ENCODE measurements at regions not wholly inside any gene's neighbourhood (a gene's known extent, or its start where the extent isn't known, plus 50 kb on each side); places are given as distances from the start of the nearest gene placed in this dataset.

DNA sequence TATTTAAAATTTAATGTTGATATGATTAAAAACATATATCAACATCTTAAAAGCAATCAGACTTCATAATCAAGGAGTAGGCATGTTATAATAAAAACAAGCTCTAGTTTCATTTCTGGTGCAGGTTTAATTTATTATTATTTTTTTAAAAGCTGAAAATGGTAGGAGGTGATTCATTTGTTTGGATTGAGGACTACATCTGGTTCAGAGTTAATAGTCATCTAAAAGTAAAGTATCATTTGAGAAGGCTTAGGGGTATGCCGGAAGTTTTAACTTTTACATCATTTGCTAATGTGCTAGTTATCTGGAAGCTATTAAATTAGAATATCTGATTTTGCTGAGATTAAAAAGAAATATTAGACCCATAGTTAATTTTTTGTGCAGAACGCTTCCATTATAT, 169.5 kb upstream of the LAMA2 start:
- H3K4me3 ChIP-seq (ENCODE audit: low read depth in 1 of 3, low read length in 3 of 3) = no peak overlapping the region
- no peak overlapping the region for H3K9ac ChIP-seq (ENCODE audit: low read depth in 1 of 2, low read length in 2 of 2)
- H3K27ac ChIP-seq (ENCODE audit: low read depth in 1 of 2, low read length in 2 of 2) = no peak overlapping the region
- WGBS = 81% methylated on average over 2 of the region's 2 CpGs
- TF ChIP-seq JUND (IDR thresholded peaks at IDR 0.05) = no peak
- TF ChIP-seq SP1 (IDR thresholded peaks at IDR 0.05) = no peak
- TF ChIP-seq HNF4G (IDR thresholded peaks at IDR 0.05) = no peak
- TF ChIP-seq, protein P1, sequence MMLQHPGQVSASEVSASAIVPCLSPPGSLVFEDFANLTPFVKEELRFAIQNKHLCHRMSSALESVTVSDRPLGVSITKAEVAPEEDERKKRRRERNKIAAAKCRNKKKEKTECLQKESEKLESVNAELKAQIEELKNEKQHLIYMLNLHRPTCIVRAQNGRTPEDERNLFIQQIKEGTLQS (IDR thresholded peaks at IDR 0.05) = no peak
- TF ChIP-seq, protein P2, sequence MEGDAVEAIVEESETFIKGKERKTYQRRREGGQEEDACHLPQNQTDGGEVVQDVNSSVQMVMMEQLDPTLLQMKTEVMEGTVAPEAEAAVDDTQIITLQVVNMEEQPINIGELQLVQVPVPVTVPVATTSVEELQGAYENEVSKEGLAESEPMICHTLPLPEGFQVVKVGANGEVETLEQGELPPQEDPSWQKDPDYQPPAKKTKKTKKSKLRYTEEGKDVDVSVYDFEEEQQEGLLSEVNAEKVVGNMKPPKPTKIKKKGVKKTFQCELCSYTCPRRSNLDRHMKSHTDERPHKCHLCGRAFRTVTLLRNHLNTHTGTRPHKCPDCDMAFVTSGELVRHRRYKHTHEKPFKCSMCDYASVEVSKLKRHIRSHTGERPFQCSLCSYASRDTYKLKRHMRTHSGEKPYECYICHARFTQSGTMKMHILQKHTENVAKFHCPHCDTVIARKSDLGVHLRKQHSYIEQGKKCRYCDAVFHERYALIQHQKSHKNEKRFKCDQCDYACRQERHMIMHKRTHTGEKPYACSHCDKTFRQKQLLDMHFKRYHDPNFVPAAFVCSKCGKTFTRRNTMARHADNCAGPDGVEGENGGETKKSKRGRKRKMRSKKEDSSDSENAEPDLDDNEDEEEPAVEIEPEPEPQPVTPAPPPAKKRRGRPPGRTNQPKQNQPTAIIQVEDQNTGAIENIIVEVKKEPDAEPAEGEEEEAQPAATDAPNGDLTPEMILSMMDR (IDR thresholded peaks at IDR 0.05; ENCODE audit: low read depth, low read length, missing input control) = no peak
- TF ChIP-seq, protein P3, sequence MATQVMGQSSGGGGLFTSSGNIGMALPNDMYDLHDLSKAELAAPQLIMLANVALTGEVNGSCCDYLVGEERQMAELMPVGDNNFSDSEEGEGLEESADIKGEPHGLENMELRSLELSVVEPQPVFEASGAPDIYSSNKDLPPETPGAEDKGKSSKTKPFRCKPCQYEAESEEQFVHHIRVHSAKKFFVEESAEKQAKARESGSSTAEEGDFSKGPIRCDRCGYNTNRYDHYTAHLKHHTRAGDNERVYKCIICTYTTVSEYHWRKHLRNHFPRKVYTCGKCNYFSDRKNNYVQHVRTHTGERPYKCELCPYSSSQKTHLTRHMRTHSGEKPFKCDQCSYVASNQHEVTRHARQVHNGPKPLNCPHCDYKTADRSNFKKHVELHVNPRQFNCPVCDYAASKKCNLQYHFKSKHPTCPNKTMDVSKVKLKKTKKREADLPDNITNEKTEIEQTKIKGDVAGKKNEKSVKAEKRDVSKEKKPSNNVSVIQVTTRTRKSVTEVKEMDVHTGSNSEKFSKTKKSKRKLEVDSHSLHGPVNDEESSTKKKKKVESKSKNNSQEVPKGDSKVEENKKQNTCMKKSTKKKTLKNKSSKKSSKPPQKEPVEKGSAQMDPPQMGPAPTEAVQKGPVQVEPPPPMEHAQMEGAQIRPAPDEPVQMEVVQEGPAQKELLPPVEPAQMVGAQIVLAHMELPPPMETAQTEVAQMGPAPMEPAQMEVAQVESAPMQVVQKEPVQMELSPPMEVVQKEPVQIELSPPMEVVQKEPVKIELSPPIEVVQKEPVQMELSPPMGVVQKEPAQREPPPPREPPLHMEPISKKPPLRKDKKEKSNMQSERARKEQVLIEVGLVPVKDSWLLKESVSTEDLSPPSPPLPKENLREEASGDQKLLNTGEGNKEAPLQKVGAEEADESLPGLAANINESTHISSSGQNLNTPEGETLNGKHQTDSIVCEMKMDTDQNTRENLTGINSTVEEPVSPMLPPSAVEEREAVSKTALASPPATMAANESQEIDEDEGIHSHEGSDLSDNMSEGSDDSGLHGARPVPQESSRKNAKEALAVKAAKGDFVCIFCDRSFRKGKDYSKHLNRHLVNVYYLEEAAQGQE (IDR thresholded peaks at IDR 0.05) = no peak
- no peak for TF ChIP-seq FOXA1 (IDR thresholded peaks at IDR 0.05)
- no peak for TF ChIP-seq YY1 (IDR thresholded peaks at IDR 0.05)
- no peak for TF ChIP-seq GABPA (IDR thresholded peaks at IDR 0.05 in 1 of 2, conservative IDR thresholded peaks at IDR 0.05 in 1 of 2)
- TF ChIP-seq HNF4A (conservative IDR thresholded peaks at IDR 0.05) = no peak
- no peak for TF ChIP-seq RAD21 (IDR thresholded peaks at IDR 0.05)
- TF ChIP-seq NR2F2 (IDR thresholded peaks at IDR 0.05) = no peak
- TF ChIP-seq TAF1 (conservative IDR thresholded peaks at IDR 0.05) = no peak
- peaks cover 0 to 6% (median 0%) of the 10 kb centered on the region in 4 donors for H3K27me3 ChIP-seq (ENCODE audit: control insufficient read depth in 4 of 4, insufficient read depth in 4 of 4, low read length in 3 of 4)
- no peak for DNase-seq (ENCODE audit: low spot score)
- H3K36me3 ChIP-seq (ENCODE audit: control insufficient read depth in 4 of 4, insufficient read depth in 3 of 4, low read depth in 1 of 4, low read length in 3 of 4) = no peaks in the 10 kb centered on the region
- H3K9me3 ChIP-seq (ENCODE audit: control insufficient read depth in 4 of 4, low read length in 3 of 4) = no peaks in the 10 kb centered on the region
- no peaks in the 10 kb centered on the region for H3K4me1 ChIP-seq (ENCODE audit: control insufficient read depth in 4 of 4, insufficient read depth in 4 of 4, low read length in 3 of 4)

DNA sequence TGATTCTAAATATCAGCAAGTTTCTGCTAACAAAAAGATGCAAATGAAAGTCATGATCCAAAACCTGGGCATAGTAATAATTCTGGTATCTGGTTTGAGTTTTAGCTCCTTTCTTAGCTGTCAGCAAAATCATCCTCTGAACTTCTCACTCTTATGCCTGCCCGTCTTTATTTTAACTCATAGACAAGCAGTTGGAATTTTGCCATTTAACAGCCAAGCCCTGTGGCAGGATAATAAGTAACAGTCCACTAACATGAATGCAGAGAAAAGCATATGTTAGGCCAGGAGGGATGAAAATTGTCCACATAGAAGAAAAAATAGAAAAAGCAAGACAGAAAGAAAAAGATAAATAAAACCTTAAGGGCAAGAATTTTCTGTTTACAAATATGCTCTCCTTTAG, 170.0 kb upstream of the LAMA2 start:
- H3K4me3 ChIP-seq (ENCODE audit: low read depth in 1 of 3, low read length in 3 of 3) = no peak overlapping the region
- no peaks in the 10 kb centered on the region for H3K36me3 ChIP-seq (ENCODE audit: control insufficient read depth in 4 of 4, insufficient read depth in 3 of 4, low read depth in 1 of 4, low read length in 3 of 4)
- peaks cover 0 to 4% (median 0%) of the 10 kb centered on the region in 4 donors for H3K27me3 ChIP-seq (ENCODE audit: control insufficient read depth in 4 of 4, insufficient read depth in 4 of 4, low read length in 3 of 4)
- H3K9me3 ChIP-seq (ENCODE audit: control insufficient read depth in 4 of 4, low read length in 3 of 4) = no peaks in the 10 kb centered on the region
- TF ChIP-seq, protein P2 (IDR thresholded peaks at IDR 0.05; ENCODE audit: low read depth, low read length, missing input control) = no peak
- TF ChIP-seq, protein P3 (IDR thresholded peaks at IDR 0.05) = no peak
- TF ChIP-seq NR2F2 (IDR thresholded peaks at IDR 0.05) (no peak), HNF4G (IDR thresholded peaks at IDR 0.05) (no peak), JUND (IDR thresholded peaks at IDR 0.05) (no peak), YY1 (IDR thresholded peaks at IDR 0.05) (no peak), FOXA1 (IDR thresholded peaks at IDR 0.05) (no peak), TAF1 (conservative IDR thresholded peaks at IDR 0.05) (no peak), SP1 (IDR thresholded peaks at IDR 0.05) (no peak), GABPA (IDR thresholded peaks at IDR 0.05 in 1 of 2, conservative IDR thresholded peaks at IDR 0.05 in 1 of 2) (no peak)
- TF ChIP-seq, protein P1 (IDR thresholded peaks at IDR 0.05) = no peak
- TF ChIP-seq, protein P4, sequence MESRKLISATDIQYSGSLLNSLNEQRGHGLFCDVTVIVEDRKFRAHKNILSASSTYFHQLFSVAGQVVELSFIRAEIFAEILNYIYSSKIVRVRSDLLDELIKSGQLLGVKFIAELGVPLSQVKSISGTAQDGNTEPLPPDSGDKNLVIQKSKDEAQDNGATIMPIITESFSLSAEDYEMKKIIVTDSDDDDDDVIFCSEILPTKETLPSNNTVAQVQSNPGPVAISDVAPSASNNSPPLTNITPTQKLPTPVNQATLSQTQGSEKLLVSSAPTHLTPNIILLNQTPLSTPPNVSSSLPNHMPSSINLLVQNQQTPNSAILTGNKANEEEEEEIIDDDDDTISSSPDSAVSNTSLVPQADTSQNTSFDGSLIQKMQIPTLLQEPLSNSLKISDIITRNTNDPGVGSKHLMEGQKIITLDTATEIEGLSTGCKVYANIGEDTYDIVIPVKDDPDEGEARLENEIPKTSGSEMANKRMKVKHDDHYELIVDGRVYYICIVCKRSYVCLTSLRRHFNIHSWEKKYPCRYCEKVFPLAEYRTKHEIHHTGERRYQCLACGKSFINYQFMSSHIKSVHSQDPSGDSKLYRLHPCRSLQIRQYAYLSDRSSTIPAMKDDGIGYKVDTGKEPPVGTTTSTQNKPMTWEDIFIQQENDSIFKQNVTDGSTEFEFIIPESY (IDR thresholded peaks at IDR 0.05) = no peak
- no peak for DNase-seq (ENCODE audit: low spot score)
- H3K9ac ChIP-seq (ENCODE audit: low read depth in 1 of 2, low read length in 2 of 2) = no peak overlapping the region
- WGBS = 54% methylated on average over 1 of the region's 1 CpG
- no peaks in the 10 kb centered on the region for H3K4me1 ChIP-seq (ENCODE audit: control insufficient read depth in 4 of 4, insufficient read depth in 4 of 4, low read length in 3 of 4)
- H3K27ac ChIP-seq (ENCODE audit: low read depth in 1 of 2, low read length in 2 of 2) = no peak overlapping the region

Measured in liver (tissue), 8 donors.